ENCODE measurements at regions not wholly inside any gene's neighbourhood (a gene's known extent, or its start where the extent isn't known, plus 50 kb on each side); places are given as distances from the start of the nearest gene placed in this dataset.
A peak's percentile ranks its signal among the peaks of the same experiment; 100 is the strongest.

DNA sequence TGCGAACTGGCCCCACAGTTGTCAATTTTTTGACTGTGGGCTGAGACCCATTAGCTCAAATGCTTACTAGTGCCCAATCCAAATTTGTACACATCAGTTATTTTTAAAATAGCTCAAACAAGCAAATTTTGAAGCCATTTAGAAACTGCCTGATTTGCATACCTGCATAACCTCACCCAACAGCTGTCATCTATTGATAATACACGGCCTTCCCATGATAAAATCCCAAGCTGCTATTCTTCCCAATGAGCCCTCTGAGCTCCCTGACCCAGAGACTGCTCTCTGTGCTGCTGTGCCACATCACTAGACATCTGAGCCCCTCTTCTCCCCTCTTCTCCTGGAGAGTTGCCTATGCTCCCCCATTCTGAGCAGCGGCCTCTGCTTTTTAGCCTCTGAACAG is 140.5 kb upstream of the EEF1E1 start:
- Histone ChIP-seq H3K27me3 (ENCODE audit: insufficient read depth, low read length) (peaks cover 7% of the 10 kb centered on the region), H3K9ac (ENCODE audit: low read length) (no peak overlapping the region), H3K4me2 (ENCODE audit: low read length) (no peak overlapping the region), H3K79me2 (ENCODE audit: insufficient read depth, low read length) (no peaks in the 10 kb centered on the region), H2AFZ (ENCODE audit: low read depth, low read length) (no peak overlapping the region), H3K27ac (ENCODE audit: low read depth, low read length) (no peak overlapping the region), H3K36me3 (ENCODE audit: insufficient read depth, low read length) (no peaks in the 10 kb centered on the region), H3K9me3 (ENCODE audit: insufficient read depth, low read depth, low read length) (no peaks in the 10 kb centered on the region), H3K4me3 (ENCODE audit: insufficient read depth, low read depth, low read length) (no peak overlapping the region), H3K4me1 (ENCODE audit: insufficient read depth, low read length) (peaks cover 3% of the 10 kb centered on the region), H4K20me1 (ENCODE audit: insufficient read depth, low read length) (no peaks in the 10 kb centered on the region)
- no peaks in the 10 kb centered on the region for H3K27me3 Mint-ChIP-seq (ENCODE audit: low read depth, unreplicated experiment)
- FAIRE-seq (no peak), DNase-seq (ENCODE audit: low read depth) (no peak)
- H3K4me1 Mint-ChIP-seq (ENCODE audit: low read depth, unreplicated experiment) = peaks cover 31% of the 10 kb centered on the region
- no peak overlapping the region for H3K4me3 Mint-ChIP-seq (ENCODE audit: unreplicated experiment)
- TF ChIP-seq, protein P1, sequence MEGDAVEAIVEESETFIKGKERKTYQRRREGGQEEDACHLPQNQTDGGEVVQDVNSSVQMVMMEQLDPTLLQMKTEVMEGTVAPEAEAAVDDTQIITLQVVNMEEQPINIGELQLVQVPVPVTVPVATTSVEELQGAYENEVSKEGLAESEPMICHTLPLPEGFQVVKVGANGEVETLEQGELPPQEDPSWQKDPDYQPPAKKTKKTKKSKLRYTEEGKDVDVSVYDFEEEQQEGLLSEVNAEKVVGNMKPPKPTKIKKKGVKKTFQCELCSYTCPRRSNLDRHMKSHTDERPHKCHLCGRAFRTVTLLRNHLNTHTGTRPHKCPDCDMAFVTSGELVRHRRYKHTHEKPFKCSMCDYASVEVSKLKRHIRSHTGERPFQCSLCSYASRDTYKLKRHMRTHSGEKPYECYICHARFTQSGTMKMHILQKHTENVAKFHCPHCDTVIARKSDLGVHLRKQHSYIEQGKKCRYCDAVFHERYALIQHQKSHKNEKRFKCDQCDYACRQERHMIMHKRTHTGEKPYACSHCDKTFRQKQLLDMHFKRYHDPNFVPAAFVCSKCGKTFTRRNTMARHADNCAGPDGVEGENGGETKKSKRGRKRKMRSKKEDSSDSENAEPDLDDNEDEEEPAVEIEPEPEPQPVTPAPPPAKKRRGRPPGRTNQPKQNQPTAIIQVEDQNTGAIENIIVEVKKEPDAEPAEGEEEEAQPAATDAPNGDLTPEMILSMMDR (IDR thresholded peaks at IDR 0.05; ENCODE audit: insufficient read depth, low read depth, low read length) = no peak
- TF ChIP-seq EZH2 (IDR thresholded peaks at IDR 0.05; ENCODE audit: insufficient read depth, low read length) = no peak
- H3K36me3 Mint-ChIP-seq (ENCODE audit: low read depth, unreplicated experiment) = no peaks in the 10 kb centered on the region
- peak overlapping the region; percentile 81 for H3K27ac Mint-ChIP-seq (ENCODE audit: unreplicated experiment)
- H3K9me3 Mint-ChIP-seq (ENCODE audit: unreplicated experiment) = no peaks in the 10 kb centered on the region

DNA sequence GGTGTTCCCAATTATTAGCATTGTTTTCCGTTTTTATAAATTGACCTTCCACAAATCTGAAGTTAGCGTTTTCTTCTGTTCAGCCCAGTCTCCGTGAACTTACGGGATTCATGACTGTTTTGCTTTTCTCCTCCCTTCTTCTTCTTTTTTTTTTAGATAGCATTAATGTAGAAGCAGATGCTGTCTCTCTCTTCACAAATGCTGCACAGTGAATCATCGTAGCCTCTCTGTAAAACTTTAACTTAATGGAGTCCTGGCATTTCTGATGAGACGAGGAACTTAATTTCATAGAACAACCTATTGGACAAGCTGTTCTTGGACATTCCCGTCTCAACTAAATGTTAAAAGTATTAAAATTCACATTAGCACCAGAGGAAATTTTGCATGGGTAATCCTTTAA is 138.0 kb upstream of the EEF1E1 start:
- DNase-seq (ENCODE audit: low read depth) (no peak), FAIRE-seq (no peak)
- Mint-ChIP-seq H3K36me3 (ENCODE audit: low read depth, unreplicated experiment) (no peaks in the 10 kb centered on the region), H3K27ac (ENCODE audit: unreplicated experiment) (no peak overlapping the region), H3K27me3 (ENCODE audit: low read depth, unreplicated experiment) (no peaks in the 10 kb centered on the region), H3K9me3 (ENCODE audit: unreplicated experiment) (no peaks in the 10 kb centered on the region), H3K4me1 (ENCODE audit: low read depth, unreplicated experiment) (peaks cover 31% of the 10 kb centered on the region), H3K4me3 (ENCODE audit: unreplicated experiment) (no peak overlapping the region)
- no peaks in the 10 kb centered on the region for H3K36me3 ChIP-seq (ENCODE audit: insufficient read depth, low read length)
- H3K79me2 ChIP-seq (ENCODE audit: insufficient read depth, low read length) = no peaks in the 10 kb centered on the region
- H4K20me1 ChIP-seq (ENCODE audit: insufficient read depth, low read length) = no peaks in the 10 kb centered on the region
- peaks cover 3% of the 10 kb centered on the region for H3K4me1 ChIP-seq (ENCODE audit: insufficient read depth, low read length)
- no peak overlapping the region for H3K4me3 ChIP-seq (ENCODE audit: insufficient read depth, low read depth, low read length)
- H3K9me3 ChIP-seq (ENCODE audit: insufficient read depth, low read depth, low read length) = no peaks in the 10 kb centered on the region
- TF ChIP-seq, protein P1 (IDR thresholded peaks at IDR 0.05; ENCODE audit: insufficient read depth, low read depth, low read length) = no peak
- TF ChIP-seq EZH2 (IDR thresholded peaks at IDR 0.05; ENCODE audit: insufficient read depth, low read length) = no peak
- H3K27me3 ChIP-seq (ENCODE audit: insufficient read depth, low read length) = peaks cover 7% of the 10 kb centered on the region
- no peak overlapping the region for H3K4me2 ChIP-seq (ENCODE audit: low read length)
- H2AFZ ChIP-seq (ENCODE audit: low read depth, low read length) = no peak overlapping the region
- H3K27ac ChIP-seq (ENCODE audit: low read depth, low read length) = no peak overlapping the region
- no peak overlapping the region for H3K9ac ChIP-seq (ENCODE audit: low read length)

DNA sequence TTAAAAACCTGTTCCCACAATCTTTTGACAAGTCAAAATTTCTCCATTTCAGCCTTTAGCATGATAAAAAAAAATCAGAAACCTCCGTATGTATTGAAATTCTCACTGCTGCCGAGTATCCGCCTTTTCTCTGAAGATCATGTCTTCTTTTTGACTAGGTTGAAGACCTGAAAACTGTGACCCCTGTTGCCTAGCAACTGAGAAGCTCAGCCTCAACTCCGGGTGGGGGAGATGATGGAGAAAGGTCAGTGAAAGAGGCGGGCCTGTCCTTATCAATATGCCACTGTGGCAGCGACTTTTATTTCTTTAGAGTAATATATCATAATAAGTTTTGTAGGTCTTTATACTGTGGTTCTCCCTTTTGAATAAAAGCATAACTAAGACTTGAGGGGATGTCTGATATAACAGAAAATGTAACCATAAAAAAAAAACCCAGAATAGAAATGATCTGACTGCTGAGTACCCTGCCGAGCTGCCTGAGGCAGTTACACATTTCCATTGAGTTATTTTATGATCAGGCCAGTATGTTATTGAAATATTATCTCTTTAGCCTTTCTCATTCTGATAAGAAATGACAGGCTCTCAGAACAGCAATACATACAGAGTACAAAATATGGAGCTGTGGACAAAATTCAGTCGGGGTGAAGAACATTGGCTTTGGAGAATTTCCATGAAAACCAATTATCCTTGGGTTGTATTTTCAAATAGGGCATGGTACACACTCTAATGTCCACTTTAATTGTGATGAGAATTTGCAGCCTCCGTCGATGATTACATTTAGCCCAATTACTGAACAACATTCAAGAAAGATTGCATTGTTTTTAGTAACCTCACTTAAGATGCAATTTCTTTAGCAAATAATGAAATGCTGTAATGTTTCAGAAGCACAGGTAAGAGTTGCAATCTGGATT is 136.7 kb upstream of the EEF1E1 start:
- Mint-ChIP-seq H3K4me3 (ENCODE audit: unreplicated experiment) (no peak overlapping the region), H3K9me3 (ENCODE audit: unreplicated experiment) (no peaks in the 10 kb centered on the region), H3K36me3 (ENCODE audit: low read depth, unreplicated experiment) (no peaks in the 10 kb centered on the region), H3K4me1 (ENCODE audit: low read depth, unreplicated experiment) (peaks cover 30% of the 10 kb centered on the region), H3K27ac (ENCODE audit: unreplicated experiment) (no peak overlapping the region), H3K27me3 (ENCODE audit: low read depth, unreplicated experiment) (peaks cover 2% of the 10 kb centered on the region)
- no peaks in the 10 kb centered on the region for H3K79me2 ChIP-seq (ENCODE audit: insufficient read depth, low read length)
- H2AFZ ChIP-seq (ENCODE audit: low read depth, low read length) = no peak overlapping the region
- H3K4me1 ChIP-seq (ENCODE audit: insufficient read depth, low read length) = peaks cover 3% of the 10 kb centered on the region
- TF ChIP-seq EZH2 (IDR thresholded peaks at IDR 0.05; ENCODE audit: insufficient read depth, low read length) = no peak
- TF ChIP-seq, protein P1 (IDR thresholded peaks at IDR 0.05; ENCODE audit: insufficient read depth, low read depth, low read length) = no peak
- FAIRE-seq = no peak
- no peak overlapping the region for H3K9ac ChIP-seq (ENCODE audit: low read length)
- H3K36me3 ChIP-seq (ENCODE audit: insufficient read depth, low read length) = no peaks in the 10 kb centered on the region
- no peak overlapping the region for H3K27ac ChIP-seq (ENCODE audit: low read depth, low read length)
- DNase-seq (ENCODE audit: low read depth) = no peak
- H4K20me1 ChIP-seq (ENCODE audit: insufficient read depth, low read length) = no peaks in the 10 kb centered on the region
- no peaks in the 10 kb centered on the region for H3K9me3 ChIP-seq (ENCODE audit: insufficient read depth, low read depth, low read length)
- no peak overlapping the region for H3K4me3 ChIP-seq (ENCODE audit: insufficient read depth, low read depth, low read length)
- H3K4me2 ChIP-seq (ENCODE audit: low read length) = no peak overlapping the region
- H3K27me3 ChIP-seq (ENCODE audit: insufficient read depth, low read length) = peaks cover 7% of the 10 kb centered on the region

Data from astrocyte (in vitro differentiated cells and primary cell).